Loucy (cell line): ENCODE measurements at regions not wholly inside any gene's neighbourhood (a gene's known extent, or its start where the extent isn't known, plus 50 kb on each side); places are given as distances from the start of the nearest gene placed in this dataset.

Experiments
- CTCF ChIP-seq: fragments of 200-600 bp; sonication (generic); conservative IDR thresholded peaks from 2 replicates; pipeline ENCODE4 v1.5.1; 2014; ENCODE audit warnings: mild to moderate bottlenecking, antibody characterized with exemption, low read length
- EZH2phosphoT487 ChIP-seq: fragments of 200-600 bp; IDR thresholded peaks from 2 replicates; pipeline ENCODE4 v1.6.1; 2018; ENCODE audit warnings: antibody characterized with exemption, mild to moderate bottlenecking, moderate library complexity, borderline replicate concordance

DNA sequence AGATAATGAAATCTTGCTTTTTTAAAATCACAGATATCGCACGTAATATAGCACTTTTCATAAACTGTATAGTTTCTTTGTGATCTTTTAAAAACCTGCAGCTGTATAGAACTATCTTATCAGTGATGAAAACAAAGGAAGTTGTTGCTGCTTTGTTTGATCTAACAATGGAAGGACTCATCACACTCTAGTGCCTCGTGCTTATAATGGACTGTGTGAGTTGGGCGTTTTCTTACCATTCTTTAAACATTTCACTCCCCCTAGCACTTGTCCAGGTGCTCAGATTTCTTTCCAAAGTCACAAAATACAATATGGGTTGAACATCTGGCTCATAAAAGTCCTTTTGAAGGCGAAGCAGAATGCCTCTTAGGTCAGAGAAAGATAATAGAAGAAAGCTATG lies 94.8 kb upstream of the SPATS2L start:
- TF ChIP-seq CTCF (no peak), EZH2phosphoT487 (no peak)
